OCI-LY7 (cell line): ENCODE measurements at regions not wholly inside any gene's neighbourhood (a gene's known extent, or its start where the extent isn't known, plus 50 kb on each side); places are given as distances from the start of the nearest gene placed in this dataset.

ENCODE experiments used
- BruUV-seq: library from RNA; stranded (reverse); fragments of 400-500 nt; replicated peaks from 2 replicates; lab custom pipeline; 2021; lab: Mats Ljungman, UMichigan
- CTCF ChIA-PET: fragments of 300-600 bp; sonication (Branson Sonifier 250); formaldehyde crosslinking; loops from one replicate; lab custom pipeline; 2022; ENCODE audit warnings: antibody characterized with exemption; ENCODE audit not compliant: unreplicated experiment; lab: Charles Lee
- POLR2A ChIA-PET: fragments of 300-600 bp; sonication (Branson Sonifier 250); formaldehyde crosslinking; loops from one replicate; lab custom pipeline; 2022; ENCODE audit warnings: antibody characterized with exemption; lab: Charles Lee
- DNase-seq: peaks from one replicate; pipeline ENCODE4 v3.0.0-alpha.2; 2015; ENCODE audit warnings: low spot score
- H2AFZ ChIP-seq: fragments of 200-600 bp; sonication (generic), shearing (Covaris generic); 2 replicates; pipeline ENCODE4 v1.6.1; 2014; ENCODE audit warnings: mild to moderate bottlenecking, antibody characterized with exemption, low read length, moderate library complexity
- H3K27ac ChIP-seq: fragments of 200-600 bp; sonication (generic); 2 replicates; pipeline ENCODE4 v1.5.1; 2014; ENCODE audit warnings: mixed run types, low read depth, mild to moderate bottlenecking, moderate library complexity, low read length, inconsistent platforms; ENCODE audit not compliant: poor library complexity, severe bottlenecking
- H3K36me3 ChIP-seq: fragments of 200-600 bp; sonication (generic); 2 replicates; pipeline ENCODE4 v1.6.1; 2014; ENCODE audit warnings: mild to moderate bottlenecking, antibody characterized with exemption, low read length, moderate library complexity, mixed read lengths; ENCODE audit not compliant: insufficient read depth
- H3K4me1 ChIP-seq: fragments of 200-600 bp; sonication (generic); 2 replicates; pipeline ENCODE4 v1.5.1; 2014; ENCODE audit warnings: mild to moderate bottlenecking, low read length; ENCODE audit not compliant: insufficient read depth, poor library complexity, severe bottlenecking
- H3K4me2 ChIP-seq: fragments of 200-600 bp; sonication (generic); 2 replicates; pipeline ENCODE4 v1.6.1; 2014; ENCODE audit warnings: mild to moderate bottlenecking, low read length
- H3K4me3 ChIP-seq: fragments of 200-600 bp; sonication (generic); 2 replicates; pipeline ENCODE4 v1.5.1; 2014; ENCODE audit warnings: mild to moderate bottlenecking, low read depth, low read length; ENCODE audit not compliant: poor library complexity, severe bottlenecking
- H3K79me2 ChIP-seq: fragments of 200-600 bp; sonication (generic); 2 replicates; pipeline ENCODE4 v1.6.1; 2016; ENCODE audit warnings: low read depth, mild to moderate bottlenecking, low read length, moderate library complexity, mixed read lengths; ENCODE audit not compliant: insufficient read depth
- H3K9me2 ChIP-seq: fragments of 200-600 bp; sonication (generic); 2 replicates; pipeline ENCODE4 v1.6.1; 2016; ENCODE audit warnings: mild to moderate bottlenecking, low read length, mixed read lengths; ENCODE audit not compliant: insufficient read depth
- H3K9me3 ChIP-seq: fragments of 200-600 bp; sonication (generic); 2 replicates; pipeline ENCODE4 v1.6.1; 2014; ENCODE audit warnings: mild to moderate bottlenecking, mixed run types, low read length, mixed read lengths
- H4K20me1 ChIP-seq: fragments of 200-600 bp; sonication (generic); 2 replicates; pipeline ENCODE4 v1.6.1; 2014; ENCODE audit warnings: mild to moderate bottlenecking, antibody characterized with exemption, low read length, moderate library complexity, mixed read lengths; ENCODE audit not compliant: insufficient read depth
- EZH2phosphoT487 ChIP-seq: fragments of 200-600 bp; sonication (generic); IDR thresholded peaks from 2 replicates; pipeline ENCODE4 v1.6.1; 2018; ENCODE audit warnings: low read depth, borderline replicate concordance, mild to moderate bottlenecking, mixed run types, antibody characterized with exemption, low read length, moderate library complexity, mixed read lengths
- intact Hi-C: fragments of 100-400 bp; cut with micrococcal nuclease; formaldehyde crosslinking; loops from one replicate; pipeline ENCODE4 v1.10.0; 2022; ENCODE audit not compliant: unreplicated experiment
- TF ChIP-seq, protein P1 (sequence below): fragments of 200-600 bp; sonication (generic); conservative IDR thresholded peaks from 2 replicates; pipeline ENCODE4 v1.5.1; 2014; ENCODE audit warnings: mild to moderate bottlenecking, antibody characterized with exemption, low read length, moderate library complexity, mixed read lengths

DNA sequence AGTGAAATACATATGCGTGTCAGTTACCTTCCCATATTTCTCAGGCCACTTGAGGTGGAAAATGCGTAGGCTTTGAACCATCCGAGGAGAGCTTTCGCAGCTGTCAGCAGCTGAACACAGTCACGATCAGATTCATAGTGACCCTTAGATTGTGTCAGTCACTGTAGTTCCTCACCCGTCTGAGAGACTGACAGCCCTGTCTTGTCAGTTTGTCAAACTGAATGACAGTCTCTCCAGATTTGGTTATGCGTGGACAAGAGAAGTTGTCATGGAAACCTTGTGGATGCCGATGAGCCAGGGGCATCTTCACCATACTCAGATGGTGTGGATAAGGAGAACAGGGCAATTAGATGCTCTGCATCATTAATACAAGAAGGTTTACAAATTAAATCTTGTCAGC is 546.3 kb downstream of the TYW1 start:
- Histone ChIP-seq H3K9me2 (no peaks in the 10 kb centered on the region), H3K27ac (no peak overlapping the region), H3K36me3 (no peaks in the 10 kb centered on the region), H4K20me1 (no peaks in the 10 kb centered on the region), H3K4me1 (no peaks in the 10 kb centered on the region), H3K4me3 (no peak overlapping the region), H3K9me3 (no peaks in the 10 kb centered on the region), H2AFZ (no peak overlapping the region), H3K79me2 (no peaks in the 10 kb centered on the region), H3K4me2 (no peak overlapping the region)
- CTCF ChIA-PET, result no interaction called here
- BruUV-seq, result no TSS peak
- DNase-seq, result no peak
- TF ChIP-seq EZH2phosphoT487, result no peak
- TF ChIP-seq, protein P1, sequence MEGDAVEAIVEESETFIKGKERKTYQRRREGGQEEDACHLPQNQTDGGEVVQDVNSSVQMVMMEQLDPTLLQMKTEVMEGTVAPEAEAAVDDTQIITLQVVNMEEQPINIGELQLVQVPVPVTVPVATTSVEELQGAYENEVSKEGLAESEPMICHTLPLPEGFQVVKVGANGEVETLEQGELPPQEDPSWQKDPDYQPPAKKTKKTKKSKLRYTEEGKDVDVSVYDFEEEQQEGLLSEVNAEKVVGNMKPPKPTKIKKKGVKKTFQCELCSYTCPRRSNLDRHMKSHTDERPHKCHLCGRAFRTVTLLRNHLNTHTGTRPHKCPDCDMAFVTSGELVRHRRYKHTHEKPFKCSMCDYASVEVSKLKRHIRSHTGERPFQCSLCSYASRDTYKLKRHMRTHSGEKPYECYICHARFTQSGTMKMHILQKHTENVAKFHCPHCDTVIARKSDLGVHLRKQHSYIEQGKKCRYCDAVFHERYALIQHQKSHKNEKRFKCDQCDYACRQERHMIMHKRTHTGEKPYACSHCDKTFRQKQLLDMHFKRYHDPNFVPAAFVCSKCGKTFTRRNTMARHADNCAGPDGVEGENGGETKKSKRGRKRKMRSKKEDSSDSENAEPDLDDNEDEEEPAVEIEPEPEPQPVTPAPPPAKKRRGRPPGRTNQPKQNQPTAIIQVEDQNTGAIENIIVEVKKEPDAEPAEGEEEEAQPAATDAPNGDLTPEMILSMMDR, result no peak
- POLR2A ChIA-PET, result interaction anchor here (1.0 kb wide), 1 partner anchor 769 kb away, joined by 4 read pairs; no protein-coding TSS in a partner anchor
- intact Hi-C loops, result no loop called here

DNA sequence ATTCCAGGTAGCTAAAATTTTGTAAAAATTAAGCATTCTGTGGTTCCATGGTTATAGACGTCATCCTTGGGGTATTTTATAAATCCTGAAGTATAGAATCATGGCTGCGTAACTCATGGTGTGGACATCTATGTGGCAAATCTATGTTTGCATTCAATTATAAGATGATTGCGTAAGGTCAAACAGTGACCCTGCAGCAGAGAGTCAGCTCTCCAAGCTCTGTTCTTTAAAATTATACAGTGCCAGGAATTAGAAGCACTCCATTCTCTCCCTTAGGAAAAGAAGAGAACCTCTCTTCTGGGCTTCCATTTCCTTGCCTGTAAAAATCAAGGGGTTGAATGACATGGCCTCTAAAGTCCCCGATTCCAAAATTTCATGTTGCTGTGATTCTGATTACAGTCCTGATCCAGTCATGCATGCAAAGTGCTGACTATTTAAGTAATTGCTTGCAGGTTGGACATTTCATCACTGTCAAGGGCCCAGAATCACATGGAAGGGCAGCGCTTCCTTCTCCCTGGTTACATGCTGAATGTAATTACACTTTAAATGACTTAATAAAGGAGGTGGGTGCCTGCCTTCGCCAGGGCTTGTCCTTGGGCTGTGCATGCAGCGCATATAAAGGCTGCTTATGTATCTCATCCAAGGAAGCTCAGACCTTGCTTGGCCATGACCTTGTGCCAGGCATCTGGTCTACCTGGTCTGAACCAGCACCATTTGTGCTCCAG is 550.7 kb downstream of the TYW1 start:
- DNase-seq, result no peak
- POLR2A ChIA-PET, result no interaction called here
- H4K20me1 ChIP-seq, result no peaks in the 10 kb centered on the region
- H2AFZ ChIP-seq, result no peak overlapping the region
- no peaks in the 10 kb centered on the region for H3K9me2 ChIP-seq
- no peaks in the 10 kb centered on the region for H3K9me3 ChIP-seq
- H3K4me2 ChIP-seq, result no peak overlapping the region
- CTCF ChIA-PET, result no interaction called here
- BruUV-seq, result no TSS peak
- TF ChIP-seq EZH2phosphoT487, result no peak
- TF ChIP-seq, protein P1, result no peak
- no peaks in the 10 kb centered on the region for H3K4me1 ChIP-seq
- H3K36me3 ChIP-seq, result no peaks in the 10 kb centered on the region
- intact Hi-C loops, result no loop called here
- H3K79me2 ChIP-seq, result no peaks in the 10 kb centered on the region
- no peak overlapping the region for H3K4me3 ChIP-seq
- no peak overlapping the region for H3K27ac ChIP-seq

DNA sequence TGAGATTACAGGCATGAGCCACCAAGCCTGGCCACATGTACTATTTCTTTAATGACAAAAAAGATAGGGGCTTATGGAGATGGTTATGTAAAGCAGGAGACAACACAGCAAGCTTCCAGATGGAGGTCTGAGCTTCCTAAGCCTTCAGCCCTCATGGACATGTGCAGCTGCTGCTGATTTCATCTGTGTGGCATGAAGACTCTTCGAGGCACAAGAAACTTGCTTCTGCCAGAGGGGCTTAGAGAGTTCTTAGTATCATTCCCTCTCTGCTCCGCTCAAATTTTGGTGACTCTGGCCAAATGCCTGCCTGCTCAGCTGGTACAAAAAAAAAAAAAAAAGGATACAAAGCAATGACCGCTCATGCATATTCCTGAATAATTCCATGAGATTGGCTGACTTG is 552.5 kb downstream of the TYW1 start:
- intact Hi-C loops, result no loop called here
- Histone ChIP-seq H3K4me3 (no peak overlapping the region), H3K9me3 (no peaks in the 10 kb centered on the region), H3K27ac (no peak overlapping the region), H2AFZ (no peak overlapping the region), H3K79me2 (no peaks in the 10 kb centered on the region), H3K9me2 (no peaks in the 10 kb centered on the region), H3K4me1 (no peaks in the 10 kb centered on the region), H3K36me3 (no peaks in the 10 kb centered on the region), H4K20me1 (no peaks in the 10 kb centered on the region), H3K4me2 (no peak overlapping the region)
- no peak for DNase-seq
- no peak for TF ChIP-seq EZH2phosphoT487
- TF ChIP-seq, protein P1, result no peak
- POLR2A ChIA-PET, result no interaction called here
- CTCF ChIA-PET, result no interaction called here
- no TSS peak for BruUV-seq
